H9 (cell line): ENCODE measurements at regions not wholly inside any gene's neighbourhood (a gene's known extent, or its start where the extent isn't known, plus 50 kb on each side); places are given as distances from the start of the nearest gene placed in this dataset.

Experiments
- DNase-seq: peaks from one replicate; pipeline ENCODE4 v3.0.0-alpha.2; 2017
- H2AFZ ChIP-seq: one replicate; pipeline ENCODE4 v1.6.1; 2013; ENCODE audit warnings: mild to moderate bottlenecking, low read length, control low read depth, moderate library complexity
- H2AK5ac ChIP-seq: 2 replicates; pipeline ENCODE4 v1.6.1; 2013; ENCODE audit warnings: low read length, control low read depth, mixed read lengths; ENCODE audit not compliant: insufficient read length
- H2BK120ac ChIP-seq: one replicate; pipeline ENCODE4 v1.6.1; 2013; ENCODE audit warnings: low read depth, mild to moderate bottlenecking, low read length, control low read depth, inconsistent platforms; ENCODE audit not compliant: poor library complexity, severe bottlenecking
- H2BK12ac ChIP-seq: 2 replicates; pipeline ENCODE4 v1.6.1; 2013; ENCODE audit warnings: low read length, control low read depth, mixed read lengths, low read depth; ENCODE audit not compliant: insufficient read length
- H2BK15ac ChIP-seq: 2 replicates; pipeline ENCODE4 v1.6.1; 2013; ENCODE audit warnings: low read depth, low read length, control low read depth
- H2BK20ac ChIP-seq: one replicate; pipeline ENCODE4 v1.6.1; 2013; ENCODE audit warnings: low read depth, mild to moderate bottlenecking, low read length, control low read depth, inconsistent platforms; ENCODE audit not compliant: poor library complexity, severe bottlenecking
- H2BK5ac ChIP-seq: 2 replicates; pipeline ENCODE4 v1.6.1; 2013; ENCODE audit warnings: low read length, control low read depth, mixed read lengths; ENCODE audit not compliant: insufficient read length
- H3K14ac ChIP-seq: 2 replicates; pipeline ENCODE4 v1.6.1; 2013; ENCODE audit warnings: low read length, control low read depth; ENCODE audit not compliant: insufficient read depth
- H3K18ac ChIP-seq: 2 replicates; pipeline ENCODE4 v1.6.1; 2013; ENCODE audit warnings: low read depth, mild to moderate bottlenecking, mixed read lengths, low read length, control low read depth; ENCODE audit not compliant: insufficient read length
- H3K23ac ChIP-seq: 2 replicates; pipeline ENCODE4 v1.6.1; 2013; ENCODE audit warnings: low read length, control low read depth, mixed read lengths, low read depth; ENCODE audit not compliant: insufficient read length
- H3K23me2 ChIP-seq: 2 replicates; pipeline ENCODE4 v1.6.1; 2013; ENCODE audit warnings: low read depth, mild to moderate bottlenecking, mixed read lengths, low read length, control low read depth; ENCODE audit not compliant: insufficient read length, poor library complexity, severe bottlenecking
- H3K27ac ChIP-seq: 2 replicates; pipeline ENCODE4 v1.5.1; 2013; ENCODE audit warnings: low read length, control low read depth, mixed read lengths, low read depth; ENCODE audit not compliant: insufficient read length
- H3K27me3 ChIP-seq: 2 replicates; pipeline ENCODE4 v1.6.1; 2013; ENCODE audit warnings: low read length, control low read depth, inconsistent platforms; ENCODE audit not compliant: insufficient read depth
- H3K4ac ChIP-seq: 2 replicates; pipeline ENCODE4 v1.6.1; 2013; ENCODE audit warnings: low read depth, mild to moderate bottlenecking, control low read depth, inconsistent platforms, low read length, moderate library complexity
- H3K4me1 ChIP-seq: 2 replicates; pipeline ENCODE4 v1.6.1; 2013; ENCODE audit warnings: low read length, control low read depth, inconsistent platforms; ENCODE audit not compliant: insufficient read depth
- H3K4me2 ChIP-seq: 2 replicates; pipeline ENCODE4 v1.6.1; 2013; ENCODE audit warnings: low read length, control low read depth, mixed read lengths; ENCODE audit not compliant: insufficient read length, insufficient read depth
- H3K56ac ChIP-seq: 2 replicates; pipeline ENCODE4 v1.6.1; 2013; ENCODE audit warnings: low read depth, mild to moderate bottlenecking, mixed read lengths, low read length, control low read depth; ENCODE audit not compliant: insufficient read length
- H3K79me1 ChIP-seq: 2 replicates; pipeline ENCODE4 v1.6.1; 2013; ENCODE audit warnings: low read depth, mild to moderate bottlenecking, moderate library complexity, low read length, control low read depth, inconsistent platforms; ENCODE audit not compliant: insufficient read depth, poor library complexity, severe bottlenecking
- H3K79me2 ChIP-seq: 2 replicates; pipeline ENCODE4 v1.6.1; 2013; ENCODE audit warnings: low read length, control low read depth, inconsistent platforms; ENCODE audit not compliant: insufficient read depth
- H3K9ac ChIP-seq: 2 replicates; pipeline ENCODE4 v1.6.1; 2013; ENCODE audit warnings: low read length, control low read depth, mixed read lengths; ENCODE audit not compliant: insufficient read length; ENCODE audit errors: extremely low read depth
- H3K9me3 ChIP-seq: one replicate; pipeline ENCODE4 v1.6.1; 2013; ENCODE audit warnings: low read depth, low read length, inconsistent platforms; ENCODE audit not compliant: control insufficient read depth
- H3T11ph ChIP-seq: one replicate; pipeline ENCODE4 v1.6.1; 2013; ENCODE audit warnings: mild to moderate bottlenecking, low read length, control low read depth, inconsistent platforms
- H4K20me1 ChIP-seq: one replicate; pipeline ENCODE4 v1.6.1; 2013; ENCODE audit not compliant: control insufficient read depth, insufficient read length, insufficient read depth
- H4K5ac ChIP-seq: 2 replicates; pipeline ENCODE4 v1.6.1; 2013; ENCODE audit warnings: low read depth, mild to moderate bottlenecking, mixed read lengths, low read length, control low read depth; ENCODE audit not compliant: insufficient read length
- H4K8ac ChIP-seq: replicated peaks from 2 replicates; pipeline ENCODE4 v1.6.1; 2013; ENCODE audit warnings: low read length, control low read depth, mixed read lengths, low read depth; ENCODE audit not compliant: insufficient read length
- H4K91ac ChIP-seq: 2 replicates; pipeline ENCODE4 v1.6.1; 2013; ENCODE audit warnings: low read depth, mild to moderate bottlenecking, moderate library complexity, mixed read lengths, low read length, control low read depth; ENCODE audit not compliant: insufficient read length
- H3K27ac Mint-ChIP-seq, 3 experiments: 2 replicates in 2 of 3; 3 replicates in 1 of 3; pipeline ENCODE4 v1.8.0; 2020 to 2021; ENCODE audit warnings: mixed read lengths in 3 of 3, mild to moderate bottlenecking in 1 of 3, moderate library complexity in 1 of 3
- H3K27me3 Mint-ChIP-seq: 2 replicates; pipeline ENCODE4 v1.8.0; 2021; ENCODE audit warnings: low read depth, mild to moderate bottlenecking, moderate library complexity, mixed read lengths
- H3K36me3 Mint-ChIP-seq, 3 experiments: 2 replicates in 2 of 3; 3 replicates in 1 of 3; pipeline ENCODE4 v1.8.0; 2020 to 2021; ENCODE audit warnings: low read depth in 3 of 3, mixed read lengths in 3 of 3; ENCODE audit not compliant: insufficient read depth in 1 of 3
- H3K4me1 Mint-ChIP-seq, 2 experiments: 2 replicates each; pipeline ENCODE4 v1.8.0; 2020; ENCODE audit warnings: mixed read lengths in 2 of 2
- H3K4me3 Mint-ChIP-seq, 2 experiments: 2 replicates in 1 of 2; 3 replicates in 1 of 2; pipeline ENCODE4 v1.8.0; 2020 to 2021; ENCODE audit warnings: mild to moderate bottlenecking in 2 of 2, mixed read lengths in 2 of 2, moderate library complexity in 1 of 2
- H3K9me3 Mint-ChIP-seq, 2 experiments: 2 replicates in 1 of 2; 3 replicates in 1 of 2; pipeline ENCODE4 v1.8.0; 2020; ENCODE audit warnings: mild to moderate bottlenecking in 2 of 2, mixed read lengths in 2 of 2, moderate library complexity in 1 of 2
- CTCF ChIP-seq: fragments of 200-600 bp; sonication (generic); conservative IDR thresholded peaks from 3 replicates; pipeline ENCODE4 v1.8.0; 2021; ENCODE audit warnings: antibody characterized with exemption, mild to moderate bottlenecking
- WGBS: extraction: QIAGEN DNeasy Blood & Tissue Kit; methylation state at CpG from one replicate; pipeline ENCODE4 v1.1.7; 2013; ENCODE audit warnings: missing lambda C conversion rate, low lambda C conversion rate, mixed read lengths; ENCODE audit not compliant: insufficient read length; ENCODE audit errors: extremely low coverage; 5-methylcytosine and 5-hydroxymethylcytosine counted together

GRCh38 chr12:32993404-32993803 lies 96.8 kb upstream of the PKP2 start:
- Histone ChIP-seq H4K8ac (no peak overlapping the region), H3K4me2 (no peak overlapping the region), H4K91ac (no peak overlapping the region), H2BK15ac (no peak overlapping the region), H3K27ac (no peak overlapping the region), H4K5ac (no peak overlapping the region), H2BK120ac (no peak overlapping the region), H3K23me2 (no peaks in the 10 kb centered on the region), H3T11ph (no peak overlapping the region), H3K9ac (no peak overlapping the region), H2BK12ac (no peak overlapping the region), H3K18ac (no peak overlapping the region), H3K23ac (no peak overlapping the region), H3K14ac (no peak overlapping the region), H2AFZ (no peak overlapping the region), H3K56ac (no peak overlapping the region), H3K27me3 (no peaks in the 10 kb centered on the region), H3K79me1 (no peaks in the 10 kb centered on the region), H4K20me1 (no peaks in the 10 kb centered on the region), H3K4me1 (no peaks in the 10 kb centered on the region; the same call in 1 of the 2 replicates), H2BK20ac (no peak overlapping the region), H2BK5ac (no peak overlapping the region), H3K79me2 (no peaks in the 10 kb centered on the region), H3K4ac (no peak overlapping the region), H3K9me3 (no peaks in the 10 kb centered on the region), H2AK5ac (no peak overlapping the region)
- Mint-ChIP-seq H3K36me3 (no peaks in the 10 kb centered on the region), H3K4me1 (peaks cover 33 to 37% of the 10 kb centered on the region in 2 experiments), H3K27me3 (no peaks in the 10 kb centered on the region), H3K4me3 (no peak overlapping the region), H3K9me3 (no peaks in the 10 kb centered on the region), H3K27ac (no peak overlapping the region)
- TF ChIP-seq CTCF: no peak
- no CpG with 5 or more reads among the region's 4 CpGs for WGBS
- DNase-seq: no peak
